HG03097 (cell line): ENCODE measurements at regions not wholly inside any gene's neighbourhood (a gene's known extent, or its start where the extent isn't known, plus 50 kb on each side); places are given as distances from the start of the nearest gene placed in this dataset.

Experiments used
- ATAC-seq: cut with Tn5 transposase; IDR thresholded peaks from one replicate; pipeline ENCODE4 v1.9.1; 2021; ENCODE audit not compliant: unreplicated experiment, low FRiP score

DNA sequence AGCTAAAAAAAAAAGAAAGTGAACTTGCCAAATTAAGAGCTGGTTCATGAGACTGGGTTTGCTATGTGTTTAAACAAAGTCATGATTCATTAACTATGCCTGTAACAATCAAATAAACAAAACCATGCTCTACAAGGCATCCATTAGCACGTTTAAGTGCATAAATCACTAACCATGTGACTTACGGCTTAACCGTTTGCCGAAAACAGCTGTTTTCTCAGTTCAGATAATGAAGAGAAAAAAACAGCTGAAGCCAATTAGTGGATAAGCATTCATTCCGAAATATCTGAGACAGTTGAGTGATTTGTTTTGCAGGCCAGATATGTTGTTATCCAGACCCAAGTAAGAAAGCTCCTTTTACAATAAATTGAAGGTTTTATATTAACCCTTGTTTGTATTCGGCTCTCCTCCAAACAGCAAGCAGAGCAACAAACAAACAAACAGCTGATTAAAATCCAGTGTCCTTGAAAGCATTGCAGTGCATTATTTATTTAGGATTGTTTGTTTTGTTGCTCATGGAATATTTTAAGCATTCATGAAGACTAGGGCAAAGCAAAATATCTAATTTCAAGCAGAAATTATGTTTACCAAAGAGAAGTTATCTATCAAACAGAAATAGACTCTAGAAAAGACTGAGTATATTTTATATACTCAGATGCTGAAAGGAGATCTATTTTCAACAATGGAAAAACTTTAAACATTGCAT is 343.5 kb downstream of the RFPL4B start:
- no peak for ATAC-seq

DNA sequence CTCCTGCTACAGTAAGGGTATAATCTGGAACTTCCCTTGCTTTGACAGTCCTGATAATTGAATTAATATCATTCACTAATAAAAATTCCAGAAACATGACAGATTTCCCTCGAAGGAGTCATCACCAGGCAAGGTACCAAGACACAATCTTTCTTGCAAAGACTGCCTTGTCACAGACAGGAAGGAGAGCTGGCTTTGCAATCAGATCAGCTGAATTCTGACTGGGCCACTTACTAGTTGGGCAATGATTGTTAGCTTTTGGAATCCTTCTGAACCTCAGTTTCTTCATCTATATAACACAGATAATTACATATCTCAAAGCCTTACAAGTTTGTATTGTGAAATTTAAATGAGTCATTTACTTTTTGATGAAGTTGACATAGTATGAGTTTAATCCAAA is 344.2 kb downstream of the RFPL4B start:
- no peak for ATAC-seq

GRCh38 chr6:112695001-112695400 is 347.9 kb downstream of the RFPL4B start:
- ATAC-seq = no peak

GRCh38 chr6:112697265-112697664 is 350.1 kb downstream of the RFPL4B start:
- ATAC-seq = no peak

DNA sequence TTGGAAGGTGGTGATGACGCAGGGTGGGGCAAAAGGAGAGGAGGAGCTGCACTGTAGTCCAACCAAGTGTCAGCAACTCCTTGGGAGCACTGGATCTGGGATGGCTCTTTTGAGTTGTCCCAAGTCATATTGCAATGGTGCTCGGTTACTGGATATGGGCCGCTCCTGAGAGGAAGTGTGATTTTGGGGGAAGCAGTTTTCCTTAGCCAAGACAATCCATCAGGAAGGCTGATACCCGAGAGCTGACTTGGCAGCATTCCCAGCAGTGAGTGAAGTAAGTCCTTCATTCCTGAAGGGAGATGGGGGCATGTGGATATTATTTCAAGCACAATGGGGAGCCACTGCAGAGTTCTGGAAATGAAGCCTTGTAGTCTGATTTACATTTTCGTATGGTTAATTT is 354.1 kb downstream of the RFPL4B start:
- ATAC-seq = no peak

DNA sequence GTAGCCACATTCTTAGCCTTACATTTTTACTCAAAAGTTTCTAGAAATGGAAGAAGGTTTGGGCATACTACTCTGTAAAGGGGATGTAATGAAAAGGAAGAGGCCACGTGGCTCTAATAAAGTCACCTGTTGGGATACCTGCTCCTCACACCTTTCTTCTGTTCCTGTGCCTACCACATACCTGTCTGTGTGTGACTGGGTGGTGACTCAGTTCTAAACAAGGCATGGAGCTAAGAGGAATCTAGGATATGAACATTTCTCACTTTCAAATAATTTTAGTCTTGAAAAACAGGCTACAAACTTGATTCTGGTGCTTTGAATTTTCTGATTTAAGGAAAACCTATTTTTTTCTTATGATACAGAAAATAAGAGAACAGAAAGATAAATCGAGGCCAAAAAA is 363.6 kb downstream of the RFPL4B start:
- ATAC-seq = no peak

DNA sequence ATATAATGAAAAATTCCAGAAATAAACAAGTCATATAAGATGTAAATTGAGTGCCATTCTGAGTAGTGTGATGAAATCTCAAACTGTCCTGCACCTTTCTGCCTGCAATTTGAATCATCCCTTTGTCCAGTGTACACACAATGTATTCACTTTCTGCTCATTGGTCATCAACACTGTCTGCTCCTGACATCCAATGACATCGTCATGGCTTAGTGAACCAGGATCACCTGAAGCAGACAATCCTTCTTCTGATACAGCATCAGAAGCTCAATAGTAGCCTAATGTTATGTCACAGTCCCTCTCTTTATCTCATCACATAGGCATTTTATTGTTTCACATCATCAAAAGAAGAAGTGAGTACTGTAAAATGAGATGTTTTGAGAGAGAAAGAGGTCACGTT is 366.3 kb downstream of the RFPL4B start:
- no peak for ATAC-seq

DNA sequence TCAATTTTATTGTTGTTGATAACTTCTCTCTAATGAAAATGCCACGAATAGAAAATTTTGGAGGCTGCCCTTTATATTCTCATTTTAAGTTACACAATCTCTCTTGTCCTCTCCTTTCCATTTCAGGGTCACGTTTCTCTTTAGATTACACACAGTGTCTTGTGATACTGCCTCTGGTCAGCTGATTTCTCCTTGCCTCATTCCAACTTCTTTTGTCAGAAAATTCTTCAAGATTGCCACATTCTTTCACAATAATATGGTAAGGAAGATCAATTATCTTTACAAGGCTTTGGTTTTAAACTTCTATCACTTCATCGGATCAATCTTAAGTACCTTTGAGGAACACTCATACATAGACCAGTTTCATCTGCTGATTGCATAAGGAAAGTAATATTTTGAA is 370.3 kb downstream of the RFPL4B start:
- ATAC-seq = no peak

DNA sequence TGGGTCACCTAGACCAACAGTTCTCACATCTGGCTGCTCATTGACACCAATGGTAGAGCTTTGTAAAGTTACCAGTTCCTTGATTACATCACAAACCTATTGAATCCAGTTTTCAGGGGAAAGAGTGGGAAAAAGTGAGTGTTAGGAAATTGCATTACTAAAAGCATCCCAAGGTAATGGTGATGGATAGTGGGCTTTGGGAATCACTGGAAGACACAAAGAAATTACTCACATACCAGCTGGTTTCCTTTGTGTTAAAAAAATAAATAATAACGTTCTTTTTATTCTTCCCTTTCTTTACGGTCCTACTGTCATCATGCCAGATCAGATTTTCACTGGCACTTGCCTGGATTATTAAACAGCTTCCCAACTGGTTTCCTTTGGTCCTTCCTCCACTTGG is 370.7 kb downstream of the RFPL4B start:
- ATAC-seq = no peak

DNA sequence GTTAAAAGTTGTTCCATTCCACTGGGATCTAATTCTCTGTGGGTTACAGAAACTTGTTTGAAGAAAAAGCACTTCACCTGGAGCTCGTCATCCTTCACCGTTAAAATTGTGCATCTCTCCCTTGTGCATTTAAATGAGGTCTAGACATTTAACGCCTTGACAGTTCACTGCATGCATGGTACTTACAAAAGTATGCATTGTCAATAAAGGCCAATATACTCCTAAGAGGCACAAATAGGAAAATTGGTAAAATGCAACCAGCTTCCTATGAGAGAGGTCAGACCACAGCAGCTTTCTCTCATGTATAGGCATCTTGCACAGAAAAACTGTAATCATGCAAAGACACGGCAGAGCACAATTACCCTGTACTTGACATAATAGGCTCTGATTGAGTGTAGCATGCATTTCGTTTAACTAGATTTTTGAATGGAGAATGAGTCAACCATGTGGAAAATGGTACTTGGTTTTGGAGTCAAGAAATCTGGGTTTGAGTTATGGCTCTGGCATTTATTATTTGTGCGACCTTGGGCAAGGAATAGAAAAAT is 378.5 kb downstream of the RFPL4B start:
- ATAC-seq = no peak

DNA sequence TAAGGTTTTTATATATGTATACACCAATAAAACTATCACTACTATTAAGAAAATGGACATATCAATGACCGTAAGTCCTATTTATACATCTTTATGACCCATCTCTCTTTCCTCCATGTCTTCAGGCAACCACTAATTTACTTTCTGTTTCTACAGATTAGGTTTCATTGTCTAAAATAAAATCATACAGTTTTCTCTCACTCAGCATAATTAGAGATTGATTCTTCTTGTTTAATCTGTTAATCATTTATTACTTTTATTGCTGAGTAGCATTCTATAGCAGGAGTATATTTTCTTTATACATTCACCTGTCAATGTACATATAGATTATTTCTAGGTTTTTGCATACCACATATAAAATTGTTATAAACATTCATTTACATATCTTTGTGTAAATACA is 388.0 kb downstream of the RFPL4B start:
- ATAC-seq = no peak

DNA sequence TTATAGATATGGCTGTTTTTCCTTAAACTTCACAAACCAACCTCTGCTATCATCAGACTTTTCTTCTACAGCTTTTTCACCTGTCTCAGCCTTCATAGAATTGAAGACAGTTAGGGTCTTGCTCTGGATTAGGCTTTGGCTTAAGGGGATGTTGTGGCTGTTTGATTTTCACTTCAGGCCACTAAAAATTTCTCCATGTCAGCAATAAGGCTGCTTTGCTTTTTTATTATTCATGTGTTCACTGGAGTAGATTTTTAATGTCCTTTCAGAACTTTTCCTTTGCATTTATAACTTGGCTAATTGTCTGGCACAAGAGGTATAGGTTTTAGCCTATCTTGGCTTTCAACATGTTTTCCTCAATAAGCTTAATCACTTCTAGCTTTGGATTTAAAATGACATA is 392.6 kb downstream of the RFPL4B start:
- no peak for ATAC-seq

GRCh38 chr6:112743323-112743722 is 396.2 kb downstream of the RFPL4B start:
- no peak for ATAC-seq

GRCh38 chr6:112744827-112745226 is 397.7 kb downstream of the RFPL4B start:
- no peak for ATAC-seq

DNA sequence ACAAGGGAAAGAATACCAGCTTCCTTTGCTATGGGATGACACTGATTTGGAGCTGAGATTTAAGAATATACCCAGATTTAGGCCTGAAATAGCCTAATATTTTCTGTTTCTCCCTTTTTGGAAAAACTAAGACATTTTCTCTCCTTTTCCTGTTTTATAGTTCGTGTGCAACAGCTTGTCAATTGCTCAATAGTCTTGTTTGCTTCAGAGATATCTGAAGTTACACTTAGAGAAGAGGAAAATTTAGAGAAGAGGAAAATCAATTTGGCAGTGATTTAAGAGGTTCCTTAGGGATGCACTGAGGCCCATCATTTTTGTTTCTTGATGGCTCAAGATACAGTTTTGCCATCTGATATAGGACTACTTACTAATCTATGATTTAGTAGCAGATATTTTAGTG is 398.6 kb downstream of the RFPL4B start:
- no peak for ATAC-seq

DNA sequence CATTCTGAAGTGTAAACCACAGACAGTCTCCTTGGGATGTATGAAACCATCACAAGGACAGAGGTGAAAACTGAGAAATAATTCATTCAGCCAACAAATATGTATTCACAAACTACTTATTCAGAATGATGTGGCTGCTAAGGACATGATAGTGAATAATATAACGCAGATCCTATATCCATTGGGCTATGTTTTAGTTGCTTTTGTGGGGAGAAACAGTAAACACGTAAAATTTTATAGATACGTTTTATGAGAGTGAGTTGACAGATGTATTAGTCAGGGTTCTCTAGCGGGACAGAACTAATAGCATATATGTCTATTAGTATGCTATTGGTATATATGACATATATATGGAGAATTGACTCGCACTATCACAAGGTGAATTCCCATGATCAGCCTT is 402.5 kb downstream of the RFPL4B start:
- no peak for ATAC-seq

- no peak for ATAC-seq
These were observed 405.2 kb downstream of the RFPL4B start for GRCh38 chr6:112752305-112752704.

- no peak for ATAC-seq
These were observed 405.7 kb downstream of the RFPL4B start for GRCh38 chr6:112752791-112753190.

GRCh38 chr6:112760831-112761230 is 413.7 kb downstream of the RFPL4B start:
- ATAC-seq = no peak

GRCh38 chr6:112761740-112762139 is 414.6 kb downstream of the RFPL4B start:
- no peak for ATAC-seq

GRCh38 chr6:112764377-112764776 is 417.2 kb downstream of the RFPL4B start:
- ATAC-seq = no peak

DNA sequence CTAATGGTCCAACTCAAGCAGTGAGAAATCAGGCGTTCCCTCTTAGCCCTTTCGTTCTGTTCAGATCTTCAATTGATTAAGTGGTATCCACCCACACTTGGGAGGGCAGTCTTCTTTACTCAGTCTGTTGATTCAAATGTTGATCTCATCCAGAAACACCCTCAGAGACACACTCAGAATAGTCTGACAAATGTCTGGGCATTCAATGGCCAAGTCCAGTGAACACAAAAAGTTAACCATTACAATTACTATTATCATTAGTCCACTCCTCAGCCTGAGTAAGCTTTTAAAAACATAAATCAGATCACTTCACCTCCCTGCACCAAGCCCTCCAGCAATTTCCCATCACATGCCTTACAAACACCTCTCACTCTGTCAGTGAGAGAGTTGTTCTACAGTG is 423.2 kb downstream of the RFPL4B start:
- ATAC-seq = no peak

DNA sequence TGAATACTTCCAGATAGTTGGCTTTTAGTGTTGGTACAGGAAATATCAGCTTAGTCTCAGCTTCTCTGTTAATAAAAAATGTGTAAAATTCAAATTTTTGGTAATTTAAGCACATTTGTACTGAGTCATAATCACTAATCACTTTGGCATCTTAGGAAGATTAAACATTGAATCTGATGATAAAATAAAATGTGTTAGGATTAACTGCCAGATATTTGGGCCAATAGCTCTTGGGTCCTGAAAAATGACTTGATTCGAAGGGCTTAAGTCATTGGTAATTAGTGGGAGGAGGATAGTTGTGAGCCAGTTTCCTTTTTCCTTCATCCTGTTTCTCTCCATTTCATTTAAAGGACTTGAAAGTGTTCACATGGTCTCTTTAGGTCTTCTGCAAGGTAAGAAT is 426.1 kb downstream of the RFPL4B start:
- ATAC-seq = no peak
